ENCODE measurements at regions not wholly inside any gene's neighbourhood (a gene's known extent, or its start where the extent isn't known, plus 50 kb on each side); places are given as distances from the start of the nearest gene placed in this dataset.
"Not testable (repeated sequence)": the region's sequence is repeated elsewhere in the genome, so short reads cannot be mapped to it uniquely, and the experiment has no call there.

- DNase-seq (ENCODE audit: low read depth in 6 of 9, low spot score in 9 of 9); H3K27me3 ChIP-seq (ENCODE audit: control insufficient read depth in 2 of 2, insufficient read depth in 1 of 2, low read length in 1 of 2); H3K4me1 ChIP-seq (ENCODE audit: control insufficient read depth in 2 of 2, insufficient read depth in 2 of 2, low read length in 2 of 2); H3K9me3 ChIP-seq (ENCODE audit: control insufficient read depth in 2 of 2, insufficient read depth in 1 of 2, low read length in 1 of 2); H3K4me3 ChIP-seq (ENCODE audit: low read length in 2 of 2); H3K27ac ChIP-seq (ENCODE audit: low read depth in 1 of 2, low read length in 1 of 2); H3K36me3 ChIP-seq (ENCODE audit: control insufficient read depth in 2 of 2, insufficient read depth in 2 of 2, low read length in 1 of 2): not testable (repeated sequence)
- whole genome bisulfite sequencing = 97% methylated on average over 3 of the region's 3 CpGs
These were observed 87.6 kb upstream of the TBL1X start for GRCh38 chrX:9377216-9377615.

- 92% methylated on average over 7 of the region's 7 CpGs for WGBS
- no peaks in the 10 kb centered on the region for H3K27me3 ChIP-seq (ENCODE audit: control insufficient read depth in 2 of 2, insufficient read depth in 1 of 2, low read length in 1 of 2)
- DNase-seq (ENCODE audit: low read depth in 6 of 9, low spot score in 9 of 9) = no peak
- H3K4me3 ChIP-seq (ENCODE audit: low read length in 2 of 2) = no peak overlapping the region
- no peaks in the 10 kb centered on the region for H3K36me3 ChIP-seq (ENCODE audit: control insufficient read depth in 2 of 2, insufficient read depth in 2 of 2, low read length in 1 of 2)
- H3K4me1 ChIP-seq (ENCODE audit: control insufficient read depth in 2 of 2, insufficient read depth in 2 of 2, low read length in 2 of 2) = no peaks in the 10 kb centered on the region
- no peak overlapping the region for H3K27ac ChIP-seq (ENCODE audit: low read depth in 1 of 2, low read length in 1 of 2)
- no peaks in the 10 kb centered on the region for H3K9me3 ChIP-seq (ENCODE audit: control insufficient read depth in 2 of 2, insufficient read depth in 1 of 2, low read length in 1 of 2)
These were observed 85.7 kb upstream of the TBL1X start for GRCh38 chrX:9378980-9379696.

- Histone ChIP-seq H3K9me3 (ENCODE audit: control insufficient read depth in 2 of 2, insufficient read depth in 1 of 2, low read length in 1 of 2) (no peaks in the 10 kb centered on the region), H3K27ac (ENCODE audit: low read depth in 1 of 2, low read length in 1 of 2) (no peak overlapping the region), H3K27me3 (ENCODE audit: control insufficient read depth in 2 of 2, insufficient read depth in 1 of 2, low read length in 1 of 2) (no peaks in the 10 kb centered on the region), H3K4me3 (ENCODE audit: low read length in 2 of 2) (no peak overlapping the region), H3K36me3 (ENCODE audit: control insufficient read depth in 2 of 2, insufficient read depth in 2 of 2, low read length in 1 of 2) (no peaks in the 10 kb centered on the region), H3K4me1 (ENCODE audit: control insufficient read depth in 2 of 2, insufficient read depth in 2 of 2, low read length in 2 of 2) (no peaks in the 10 kb centered on the region)
- WGBS = 83% methylated on average over 10 of the region's 10 CpGs
- no peak for DNase-seq (ENCODE audit: low read depth in 6 of 9, low spot score in 9 of 9)
These were observed 84.9 kb upstream of the TBL1X start for GRCh38 chrX:9379697-9380551.

GRCh38 chrX:9383655-9384054 lies 81.2 kb upstream of the TBL1X start:
- no peak for DNase-seq (ENCODE audit: low read depth in 6 of 9, low spot score in 9 of 9)
- H3K4me3 ChIP-seq (ENCODE audit: low read length in 2 of 2) = no peak overlapping the region
- no peaks in the 10 kb centered on the region for H3K36me3 ChIP-seq (ENCODE audit: control insufficient read depth in 2 of 2, insufficient read depth in 2 of 2, low read length in 1 of 2)
- no peaks in the 10 kb centered on the region for H3K4me1 ChIP-seq (ENCODE audit: control insufficient read depth in 2 of 2, insufficient read depth in 2 of 2, low read length in 2 of 2)
- H3K9me3 ChIP-seq (ENCODE audit: control insufficient read depth in 2 of 2, insufficient read depth in 1 of 2, low read length in 1 of 2) = no peaks in the 10 kb centered on the region
- H3K27ac ChIP-seq (ENCODE audit: low read depth in 1 of 2, low read length in 1 of 2) = no peak overlapping the region
- no peaks in the 10 kb centered on the region for H3K27me3 ChIP-seq (ENCODE audit: control insufficient read depth in 2 of 2, insufficient read depth in 1 of 2, low read length in 1 of 2)

- no peak overlapping the region for H3K27ac ChIP-seq (ENCODE audit: low read depth in 1 of 2, low read length in 1 of 2)
- 95% methylated on average over 1 of the region's 1 CpG for WGBS
- DNase-seq (ENCODE audit: low read depth in 6 of 9, low spot score in 9 of 9) = no peak
- H3K27me3 ChIP-seq (ENCODE audit: control insufficient read depth in 2 of 2, insufficient read depth in 1 of 2, low read length in 1 of 2) = no peaks in the 10 kb centered on the region
- no peaks in the 10 kb centered on the region for H3K9me3 ChIP-seq (ENCODE audit: control insufficient read depth in 2 of 2, insufficient read depth in 1 of 2, low read length in 1 of 2)
- H3K4me3 ChIP-seq (ENCODE audit: low read length in 2 of 2) = no peak overlapping the region
- H3K36me3 ChIP-seq (ENCODE audit: control insufficient read depth in 2 of 2, insufficient read depth in 2 of 2, low read length in 1 of 2) = no peaks in the 10 kb centered on the region
- no peaks in the 10 kb centered on the region for H3K4me1 ChIP-seq (ENCODE audit: control insufficient read depth in 2 of 2, insufficient read depth in 2 of 2, low read length in 2 of 2)
These were observed 76.4 kb upstream of the TBL1X start for GRCh38 chrX:9388450-9388849.

GRCh38 chrX:9390121-9390520 lies 74.7 kb upstream of the TBL1X start:
- H3K27ac ChIP-seq (ENCODE audit: low read depth in 1 of 2, low read length in 1 of 2) = no peak overlapping the region
- no peaks in the 10 kb centered on the region for H3K9me3 ChIP-seq (ENCODE audit: control insufficient read depth in 2 of 2, insufficient read depth in 1 of 2, low read length in 1 of 2)
- 97% methylated on average over 1 of the region's 1 CpG for WGBS
- no peak for DNase-seq (ENCODE audit: low read depth in 6 of 9, low spot score in 9 of 9)
- no peak overlapping the region for H3K4me3 ChIP-seq (ENCODE audit: low read length in 2 of 2)
- H3K27me3 ChIP-seq (ENCODE audit: control insufficient read depth in 2 of 2, insufficient read depth in 1 of 2, low read length in 1 of 2) = no peaks in the 10 kb centered on the region
- no peaks in the 10 kb centered on the region for H3K4me1 ChIP-seq (ENCODE audit: control insufficient read depth in 2 of 2, insufficient read depth in 2 of 2, low read length in 2 of 2)
- H3K36me3 ChIP-seq (ENCODE audit: control insufficient read depth in 2 of 2, insufficient read depth in 2 of 2, low read length in 1 of 2) = no peaks in the 10 kb centered on the region

- Histone ChIP-seq H3K4me3 (ENCODE audit: low read length in 2 of 2) (no peak overlapping the region), H3K36me3 (ENCODE audit: control insufficient read depth in 2 of 2, insufficient read depth in 2 of 2, low read length in 1 of 2) (no peaks in the 10 kb centered on the region), H3K27me3 (ENCODE audit: control insufficient read depth in 2 of 2, insufficient read depth in 1 of 2, low read length in 1 of 2) (no peaks in the 10 kb centered on the region), H3K4me1 (ENCODE audit: control insufficient read depth in 2 of 2, insufficient read depth in 2 of 2, low read length in 2 of 2) (no peaks in the 10 kb centered on the region), H3K9me3 (ENCODE audit: control insufficient read depth in 2 of 2, insufficient read depth in 1 of 2, low read length in 1 of 2) (no peaks in the 10 kb centered on the region), H3K27ac (ENCODE audit: low read depth in 1 of 2, low read length in 1 of 2) (no peak overlapping the region)
- DNase-seq (ENCODE audit: low read depth in 6 of 9, low spot score in 9 of 9) = no peak
- WGBS = 98% methylated on average over 8 of the region's 8 CpGs
These were observed 74.0 kb upstream of the TBL1X start for GRCh38 chrX:9390693-9391368.

GRCh38 chrX:9392445-9392844 lies 72.4 kb upstream of the TBL1X start:
- Histone ChIP-seq H3K4me3 (ENCODE audit: low read length in 2 of 2) (no peak overlapping the region), H3K9me3 (ENCODE audit: control insufficient read depth in 2 of 2, insufficient read depth in 1 of 2, low read length in 1 of 2) (no peaks in the 10 kb centered on the region), H3K27me3 (ENCODE audit: control insufficient read depth in 2 of 2, insufficient read depth in 1 of 2, low read length in 1 of 2) (no peaks in the 10 kb centered on the region), H3K4me1 (ENCODE audit: control insufficient read depth in 2 of 2, insufficient read depth in 2 of 2, low read length in 2 of 2) (no peaks in the 10 kb centered on the region), H3K27ac (ENCODE audit: low read depth in 1 of 2, low read length in 1 of 2) (no peak overlapping the region), H3K36me3 (ENCODE audit: control insufficient read depth in 2 of 2, insufficient read depth in 2 of 2, low read length in 1 of 2) (no peaks in the 10 kb centered on the region)
- no peak for DNase-seq (ENCODE audit: low read depth in 6 of 9, low spot score in 9 of 9)
- WGBS = over 99% methylated on average over 5 of the region's 5 CpGs

GRCh38 chrX:9393571-9393970 lies 71.3 kb upstream of the TBL1X start:
- WGBS = 98% methylated on average over 4 of the region's 4 CpGs
- H3K9me3 ChIP-seq (ENCODE audit: control insufficient read depth in 2 of 2, insufficient read depth in 1 of 2, low read length in 1 of 2) = no peaks in the 10 kb centered on the region
- H3K27ac ChIP-seq (ENCODE audit: low read depth in 1 of 2, low read length in 1 of 2) = no peak overlapping the region
- no peak for DNase-seq (ENCODE audit: low read depth in 6 of 9, low spot score in 9 of 9)
- H3K4me1 ChIP-seq (ENCODE audit: control insufficient read depth in 2 of 2, insufficient read depth in 2 of 2, low read length in 2 of 2) = no peaks in the 10 kb centered on the region
- no peaks in the 10 kb centered on the region for H3K36me3 ChIP-seq (ENCODE audit: control insufficient read depth in 2 of 2, insufficient read depth in 2 of 2, low read length in 1 of 2)
- no peak overlapping the region for H3K4me3 ChIP-seq (ENCODE audit: low read length in 2 of 2)
- no peaks in the 10 kb centered on the region for H3K27me3 ChIP-seq (ENCODE audit: control insufficient read depth in 2 of 2, insufficient read depth in 1 of 2, low read length in 1 of 2)
